GM23248 (cell line): ENCODE measurements at regions not wholly inside any gene's neighbourhood (a gene's known extent, or its start where the extent isn't known, plus 50 kb on each side); places are given as distances from the start of the nearest gene placed in this dataset.

Experiments
- EZH2 ChIP-seq: fragments of 200-600 bp; sonication (generic); IDR thresholded peaks from 2 replicates; pipeline ENCODE4 v1.6.1; 2018; ENCODE audit warnings: antibody characterized with exemption, mild to moderate bottlenecking; ENCODE audit not compliant: insufficient read depth, poor library complexity, severe bottlenecking
- EZH2phosphoT487 ChIP-seq: fragments of 200-600 bp; sonication (generic); IDR thresholded peaks from 2 replicates; pipeline ENCODE4 v1.6.1; 2018; ENCODE audit warnings: antibody characterized with exemption, moderate library complexity, mild to moderate bottlenecking, low read depth; ENCODE audit not compliant: insufficient read depth

GRCh38 chr1:103937763-103938357, 188.2 kb downstream of the AMY1C start:
- TF ChIP-seq EZH2 (no peak), EZH2phosphoT487 (no peak)
